ENCODE measurements at regions not wholly inside any gene's neighbourhood (a gene's known extent, or its start where the extent isn't known, plus 50 kb on each side); places are given as distances from the start of the nearest gene placed in this dataset.

DNA sequence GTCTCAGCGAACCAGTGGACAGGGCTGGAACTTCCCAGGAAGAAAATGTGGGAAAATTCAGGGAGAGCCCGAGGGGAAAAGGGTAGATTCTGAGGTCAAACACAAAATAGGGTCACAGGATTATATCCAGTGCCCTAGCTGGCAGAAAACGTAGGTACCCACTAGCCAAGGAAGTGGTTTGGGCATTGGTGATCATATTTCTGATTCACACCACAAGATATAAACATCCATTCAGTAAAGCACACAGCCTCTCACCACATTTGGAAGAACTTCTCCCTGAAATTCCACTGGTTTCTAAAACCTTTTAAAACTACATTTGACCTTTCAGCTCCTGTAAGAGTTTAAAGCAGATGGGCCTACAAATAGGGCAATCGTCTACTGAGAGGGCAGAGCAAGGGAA lies 186.9 kb downstream of the TTC32 start:
- no peaks in the 10 kb centered on the region for H3K9me3 ChIP-seq (ENCODE audit: control insufficient read depth, insufficient read depth, low read depth, low read length)
- no TSS peak for BruUV-seq (replicated peaks)
- CTCF ChIA-PET: no interaction called here
- no peak for TF ChIP-seq SIN3A (IDR thresholded peaks at IDR 0.05; ENCODE audit: borderline replicate concordance, insufficient read depth, low read depth, low read length)
- TF ChIP-seq, protein P1, sequence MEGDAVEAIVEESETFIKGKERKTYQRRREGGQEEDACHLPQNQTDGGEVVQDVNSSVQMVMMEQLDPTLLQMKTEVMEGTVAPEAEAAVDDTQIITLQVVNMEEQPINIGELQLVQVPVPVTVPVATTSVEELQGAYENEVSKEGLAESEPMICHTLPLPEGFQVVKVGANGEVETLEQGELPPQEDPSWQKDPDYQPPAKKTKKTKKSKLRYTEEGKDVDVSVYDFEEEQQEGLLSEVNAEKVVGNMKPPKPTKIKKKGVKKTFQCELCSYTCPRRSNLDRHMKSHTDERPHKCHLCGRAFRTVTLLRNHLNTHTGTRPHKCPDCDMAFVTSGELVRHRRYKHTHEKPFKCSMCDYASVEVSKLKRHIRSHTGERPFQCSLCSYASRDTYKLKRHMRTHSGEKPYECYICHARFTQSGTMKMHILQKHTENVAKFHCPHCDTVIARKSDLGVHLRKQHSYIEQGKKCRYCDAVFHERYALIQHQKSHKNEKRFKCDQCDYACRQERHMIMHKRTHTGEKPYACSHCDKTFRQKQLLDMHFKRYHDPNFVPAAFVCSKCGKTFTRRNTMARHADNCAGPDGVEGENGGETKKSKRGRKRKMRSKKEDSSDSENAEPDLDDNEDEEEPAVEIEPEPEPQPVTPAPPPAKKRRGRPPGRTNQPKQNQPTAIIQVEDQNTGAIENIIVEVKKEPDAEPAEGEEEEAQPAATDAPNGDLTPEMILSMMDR (IDR thresholded peaks at IDR 0.05): no peak
- TF ChIP-seq TCF7L2 (IDR thresholded peaks at IDR 0.05; ENCODE audit: low read depth, low read length): no peak
- no peak for TF ChIP-seq POLR2AphosphoS5 (IDR thresholded peaks at IDR 0.05; ENCODE audit: low read depth, low read length)
- TF ChIP-seq, protein P2, sequence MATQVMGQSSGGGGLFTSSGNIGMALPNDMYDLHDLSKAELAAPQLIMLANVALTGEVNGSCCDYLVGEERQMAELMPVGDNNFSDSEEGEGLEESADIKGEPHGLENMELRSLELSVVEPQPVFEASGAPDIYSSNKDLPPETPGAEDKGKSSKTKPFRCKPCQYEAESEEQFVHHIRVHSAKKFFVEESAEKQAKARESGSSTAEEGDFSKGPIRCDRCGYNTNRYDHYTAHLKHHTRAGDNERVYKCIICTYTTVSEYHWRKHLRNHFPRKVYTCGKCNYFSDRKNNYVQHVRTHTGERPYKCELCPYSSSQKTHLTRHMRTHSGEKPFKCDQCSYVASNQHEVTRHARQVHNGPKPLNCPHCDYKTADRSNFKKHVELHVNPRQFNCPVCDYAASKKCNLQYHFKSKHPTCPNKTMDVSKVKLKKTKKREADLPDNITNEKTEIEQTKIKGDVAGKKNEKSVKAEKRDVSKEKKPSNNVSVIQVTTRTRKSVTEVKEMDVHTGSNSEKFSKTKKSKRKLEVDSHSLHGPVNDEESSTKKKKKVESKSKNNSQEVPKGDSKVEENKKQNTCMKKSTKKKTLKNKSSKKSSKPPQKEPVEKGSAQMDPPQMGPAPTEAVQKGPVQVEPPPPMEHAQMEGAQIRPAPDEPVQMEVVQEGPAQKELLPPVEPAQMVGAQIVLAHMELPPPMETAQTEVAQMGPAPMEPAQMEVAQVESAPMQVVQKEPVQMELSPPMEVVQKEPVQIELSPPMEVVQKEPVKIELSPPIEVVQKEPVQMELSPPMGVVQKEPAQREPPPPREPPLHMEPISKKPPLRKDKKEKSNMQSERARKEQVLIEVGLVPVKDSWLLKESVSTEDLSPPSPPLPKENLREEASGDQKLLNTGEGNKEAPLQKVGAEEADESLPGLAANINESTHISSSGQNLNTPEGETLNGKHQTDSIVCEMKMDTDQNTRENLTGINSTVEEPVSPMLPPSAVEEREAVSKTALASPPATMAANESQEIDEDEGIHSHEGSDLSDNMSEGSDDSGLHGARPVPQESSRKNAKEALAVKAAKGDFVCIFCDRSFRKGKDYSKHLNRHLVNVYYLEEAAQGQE (IDR thresholded peaks at IDR 0.05; ENCODE audit: insufficient read depth in 1 of 2, low read depth in 2 of 2, low read length in 1 of 2): no peak
- no peak overlapping the region for H3K4me3 ChIP-seq (ENCODE audit: low read depth in 2 of 2, low read length in 2 of 2)
- H3K27ac ChIP-seq (ENCODE audit: low read length): no peak overlapping the region
- ATAC-seq (no peak), DNase-seq (ENCODE audit: low read depth, low spot score) (no peak)
- in situ Hi-C loops (cut with HindIII; ENCODE audit: low pct_unique_long_range_greater_than_20kb, low sequenced_read_pairs): no loop called here
- H3K27me3 ChIP-seq (ENCODE audit: control insufficient read depth, insufficient read depth, low read length): no peaks in the 10 kb centered on the region
- intact Hi-C loops (cut with micrococcal nuclease; ENCODE audit: unreplicated experiment): no loop called here
- POLR2A ChIA-PET: no interaction called here
- H3K36me3 ChIP-seq (ENCODE audit: control insufficient read depth, insufficient read depth, low read length): no peaks in the 10 kb centered on the region
- no peaks in the 10 kb centered on the region for H3K4me1 ChIP-seq (ENCODE audit: control insufficient read depth, insufficient read depth, low read length)

DNA sequence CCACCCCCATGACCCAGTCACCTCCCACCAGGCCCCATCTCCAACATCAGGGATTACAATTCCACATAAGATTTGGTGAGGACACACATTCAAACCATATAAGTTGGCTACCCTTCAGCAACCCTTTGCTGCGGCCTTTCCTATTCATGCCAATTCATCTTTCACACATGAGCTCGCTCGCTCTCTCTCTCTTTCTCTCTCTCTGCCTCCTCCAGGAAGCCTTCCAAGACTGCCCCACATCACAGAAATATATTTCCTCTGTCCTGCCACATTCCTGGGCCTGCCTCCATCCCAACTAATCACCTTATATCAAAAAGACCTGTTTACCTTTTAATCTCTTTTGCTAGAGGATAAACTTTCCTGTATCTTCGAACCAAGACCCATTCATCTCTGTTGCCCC lies 188.9 kb downstream of the TTC32 start:
- intact Hi-C loops (cut with micrococcal nuclease; ENCODE audit: unreplicated experiment): no loop called here
- no TSS peak for BruUV-seq (replicated peaks)

More for the DNA sequence above, 188.9 kb downstream of the TTC32 start:
- ATAC-seq (no peak), DNase-seq (ENCODE audit: low read depth, low spot score) (no peak)
- TF ChIP-seq SIN3A (IDR thresholded peaks at IDR 0.05; ENCODE audit: borderline replicate concordance, insufficient read depth, low read depth, low read length) (no peak), POLR2AphosphoS5 (IDR thresholded peaks at IDR 0.05; ENCODE audit: low read depth, low read length) (no peak), TCF7L2 (IDR thresholded peaks at IDR 0.05; ENCODE audit: low read depth, low read length) (no peak)
- TF ChIP-seq, protein P1 (IDR thresholded peaks at IDR 0.05): no peak
- TF ChIP-seq, protein P2 (IDR thresholded peaks at IDR 0.05; ENCODE audit: insufficient read depth in 1 of 2, low read depth in 2 of 2, low read length in 1 of 2): no peak
- in situ Hi-C loops (cut with HindIII; ENCODE audit: low pct_unique_long_range_greater_than_20kb, low sequenced_read_pairs): no loop called here
- Histone ChIP-seq H3K9me3 (ENCODE audit: control insufficient read depth, insufficient read depth, low read depth, low read length) (no peaks in the 10 kb centered on the region), H3K27ac (ENCODE audit: low read length) (no peak overlapping the region), H3K4me1 (ENCODE audit: control insufficient read depth, insufficient read depth, low read length) (no peaks in the 10 kb centered on the region), H3K4me3 (ENCODE audit: low read depth in 2 of 2, low read length in 2 of 2) (no peak overlapping the region), H3K27me3 (ENCODE audit: control insufficient read depth, insufficient read depth, low read length) (no peaks in the 10 kb centered on the region), H3K36me3 (ENCODE audit: control insufficient read depth, insufficient read depth, low read length) (no peaks in the 10 kb centered on the region)
- ChIA-PET CTCF (no interaction called here), POLR2A (no interaction called here)
